ENCODE measurements at regions not wholly inside any gene's neighbourhood (a gene's known extent, or its start where the extent isn't known, plus 50 kb on each side); places are given as distances from the start of the nearest gene placed in this dataset.

DNA sequence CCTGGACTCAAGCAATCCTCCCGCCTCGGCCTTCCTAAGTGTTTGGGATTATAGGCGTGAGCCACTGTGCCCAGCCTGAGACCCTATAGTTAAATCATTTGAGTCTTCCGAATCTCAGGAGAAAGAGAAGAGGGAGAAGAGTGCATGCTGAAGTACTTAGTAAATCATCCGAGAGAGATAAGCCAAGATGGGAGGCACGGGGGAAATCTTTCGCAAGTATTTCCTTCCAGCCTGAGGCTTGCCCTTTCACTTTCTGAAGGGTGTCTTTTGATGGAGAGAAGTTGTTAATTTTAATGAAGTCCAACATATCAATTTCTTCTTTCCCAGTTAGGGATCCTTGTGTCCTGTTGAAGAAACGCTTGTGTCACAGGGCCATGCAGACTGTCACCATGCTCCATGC lies 97.1 kb upstream of the SLC6A6 start:
- DNase-seq (ENCODE audit: low spot score in 2 of 2, unreplicated experiment in 2 of 2): no peak
- no peak overlapping the region for H3K4me3 Mint-ChIP-seq
- no peak for TF ChIP-seq CTCF (IDR thresholded peaks at IDR 0.05; ENCODE audit: unreplicated experiment)
- H3K27me3 Mint-ChIP-seq (ENCODE audit: low read depth): peaks cover 28% of the 10 kb centered on the region
- no peak overlapping the region for H3K27ac Mint-ChIP-seq
- H3K4me1 Mint-ChIP-seq: peaks cover 2% of the 10 kb centered on the region
- H3K9me3 Mint-ChIP-seq: peaks cover 12% of the 10 kb centered on the region
- no peaks in the 10 kb centered on the region for H3K36me3 Mint-ChIP-seq

GRCh38 chr3:14306142-14306541 lies 96.3 kb upstream of the SLC6A6 start:
- no peak overlapping the region for H3K27ac Mint-ChIP-seq
- peaks cover 2% of the 10 kb centered on the region for H3K4me1 Mint-ChIP-seq
- H3K9me3 Mint-ChIP-seq: peaks cover 12% of the 10 kb centered on the region
- no peak overlapping the region for H3K4me3 Mint-ChIP-seq
- DNase-seq (ENCODE audit: low spot score in 2 of 2, unreplicated experiment in 2 of 2): no peak
- no peak for TF ChIP-seq CTCF (IDR thresholded peaks at IDR 0.05; ENCODE audit: unreplicated experiment)
- H3K36me3 Mint-ChIP-seq: no peaks in the 10 kb centered on the region
- H3K27me3 Mint-ChIP-seq (ENCODE audit: low read depth): peaks cover 31% of the 10 kb centered on the region

GRCh38 chr3:14307656-14308302 lies 94.6 kb upstream of the SLC6A6 start:
- Mint-ChIP-seq H3K4me3 (no peak overlapping the region), H3K27ac (no peak overlapping the region), H3K9me3 (peaks cover 12% of the 10 kb centered on the region), H3K4me1 (peaks cover 2% of the 10 kb centered on the region), H3K36me3 (no peaks in the 10 kb centered on the region), H3K27me3 (ENCODE audit: low read depth) (peaks cover 41% of the 10 kb centered on the region)
- no peak for DNase-seq (ENCODE audit: low spot score in 2 of 2, unreplicated experiment in 2 of 2)
- TF ChIP-seq CTCF (IDR thresholded peaks at IDR 0.05; ENCODE audit: unreplicated experiment): no peak

DNA sequence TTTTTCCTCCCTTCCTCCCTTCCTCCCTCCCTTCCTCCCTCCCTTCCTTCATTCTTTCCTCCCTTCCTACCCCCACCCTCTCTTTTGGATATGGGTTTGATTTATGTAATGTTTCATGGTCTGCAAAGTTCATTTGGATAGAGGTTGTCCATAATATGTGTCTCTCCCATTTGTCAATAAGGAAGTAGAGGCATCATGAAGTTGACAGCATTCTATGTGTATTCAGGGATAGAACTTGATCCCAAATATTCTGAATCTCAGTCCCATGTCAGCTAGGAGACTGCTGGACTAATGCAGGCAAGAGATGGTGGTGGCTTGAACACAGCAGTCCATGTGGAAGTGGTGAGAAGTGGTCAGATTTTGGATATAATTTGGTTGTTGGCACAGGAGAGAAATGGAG lies 90.7 kb upstream of the SLC6A6 start:
- Mint-ChIP-seq H3K4me3 (no peak overlapping the region), H3K36me3 (no peaks in the 10 kb centered on the region), H3K4me1 (no peaks in the 10 kb centered on the region), H3K27ac (no peak overlapping the region), H3K9me3 (peaks cover 12% of the 10 kb centered on the region), H3K27me3 (ENCODE audit: low read depth) (peaks cover 52% of the 10 kb centered on the region)
- TF ChIP-seq CTCF (IDR thresholded peaks at IDR 0.05; ENCODE audit: unreplicated experiment): no peak
- DNase-seq (ENCODE audit: low spot score in 2 of 2, unreplicated experiment in 2 of 2): no peak

DNA sequence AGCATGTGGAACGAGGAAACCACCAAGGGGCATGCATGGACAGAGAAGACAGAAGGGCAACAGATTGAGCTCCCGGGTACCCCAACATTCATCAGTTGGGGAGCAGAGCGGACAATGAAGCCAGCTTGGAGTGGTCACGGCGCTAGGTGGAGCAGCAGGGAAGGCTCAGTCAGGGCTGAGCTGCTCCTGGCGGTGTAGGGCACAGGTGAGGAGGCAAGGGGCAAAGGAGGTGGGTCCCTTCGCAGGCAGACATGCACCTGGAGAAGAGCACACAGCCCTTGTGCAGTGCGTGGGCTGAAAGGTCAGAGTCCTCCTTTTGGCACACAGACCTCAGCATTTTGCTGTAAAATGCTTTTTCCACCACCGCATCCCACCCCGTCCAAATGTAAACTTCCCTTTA lies 90.0 kb upstream of the SLC6A6 start:
- no peak for TF ChIP-seq CTCF (IDR thresholded peaks at IDR 0.05; ENCODE audit: unreplicated experiment)
- H3K4me1 Mint-ChIP-seq: no peaks in the 10 kb centered on the region
- H3K9me3 Mint-ChIP-seq: peaks cover 12% of the 10 kb centered on the region
- no peak for DNase-seq (ENCODE audit: low spot score in 2 of 2, unreplicated experiment in 2 of 2)
- no peaks in the 10 kb centered on the region for H3K36me3 Mint-ChIP-seq
- no peak overlapping the region for H3K27ac Mint-ChIP-seq
- peaks cover 52% of the 10 kb centered on the region for H3K27me3 Mint-ChIP-seq (ENCODE audit: low read depth)
- H3K4me3 Mint-ChIP-seq: no peak overlapping the region
